OCI-LY7 (cell line): ENCODE measurements at regions not wholly inside any gene's neighbourhood (a gene's known extent, or its start where the extent isn't known, plus 50 kb on each side); places are given as distances from the start of the nearest gene placed in this dataset.

Source experiments
- BruUV-seq: library from RNA; stranded (reverse); fragments of 400-500 nt; replicated peaks from 2 replicates; lab custom pipeline; 2021; lab: Mats Ljungman, UMichigan
- CTCF ChIA-PET: fragments of 300-600 bp; sonication (Branson Sonifier 250); formaldehyde crosslinking; loops from one replicate; lab custom pipeline; 2022; ENCODE audit warnings: antibody characterized with exemption; ENCODE audit not compliant: unreplicated experiment; lab: Charles Lee
- POLR2A ChIA-PET: fragments of 300-600 bp; sonication (Branson Sonifier 250); formaldehyde crosslinking; loops from one replicate; lab custom pipeline; 2022; ENCODE audit warnings: antibody characterized with exemption; lab: Charles Lee
- DNase-seq: peaks from one replicate; pipeline ENCODE4 v3.0.0-alpha.2; 2015; ENCODE audit warnings: low spot score
- H2AFZ ChIP-seq: fragments of 200-600 bp; sonication (generic), shearing (Covaris generic); 2 replicates; pipeline ENCODE4 v1.6.1; 2014; ENCODE audit warnings: mild to moderate bottlenecking, antibody characterized with exemption, low read length, moderate library complexity
- H3K27ac ChIP-seq: fragments of 200-600 bp; sonication (generic); 2 replicates; pipeline ENCODE4 v1.5.1; 2014; ENCODE audit warnings: mixed run types, low read depth, mild to moderate bottlenecking, moderate library complexity, low read length, inconsistent platforms; ENCODE audit not compliant: poor library complexity, severe bottlenecking
- H3K36me3 ChIP-seq: fragments of 200-600 bp; sonication (generic); 2 replicates; pipeline ENCODE4 v1.6.1; 2014; ENCODE audit warnings: mild to moderate bottlenecking, antibody characterized with exemption, low read length, moderate library complexity, mixed read lengths; ENCODE audit not compliant: insufficient read depth
- H3K4me1 ChIP-seq: fragments of 200-600 bp; sonication (generic); 2 replicates; pipeline ENCODE4 v1.5.1; 2014; ENCODE audit warnings: mild to moderate bottlenecking, low read length; ENCODE audit not compliant: insufficient read depth, poor library complexity, severe bottlenecking
- H3K4me2 ChIP-seq: fragments of 200-600 bp; sonication (generic); 2 replicates; pipeline ENCODE4 v1.6.1; 2014; ENCODE audit warnings: mild to moderate bottlenecking, low read length
- H3K4me3 ChIP-seq: fragments of 200-600 bp; sonication (generic); 2 replicates; pipeline ENCODE4 v1.5.1; 2014; ENCODE audit warnings: mild to moderate bottlenecking, low read depth, low read length; ENCODE audit not compliant: poor library complexity, severe bottlenecking
- H3K79me2 ChIP-seq: fragments of 200-600 bp; sonication (generic); 2 replicates; pipeline ENCODE4 v1.6.1; 2016; ENCODE audit warnings: low read depth, mild to moderate bottlenecking, low read length, moderate library complexity, mixed read lengths; ENCODE audit not compliant: insufficient read depth
- H3K9me2 ChIP-seq: fragments of 200-600 bp; sonication (generic); 2 replicates; pipeline ENCODE4 v1.6.1; 2016; ENCODE audit warnings: mild to moderate bottlenecking, low read length, mixed read lengths; ENCODE audit not compliant: insufficient read depth
- H3K9me3 ChIP-seq: fragments of 200-600 bp; sonication (generic); 2 replicates; pipeline ENCODE4 v1.6.1; 2014; ENCODE audit warnings: mild to moderate bottlenecking, mixed run types, low read length, mixed read lengths
- H4K20me1 ChIP-seq: fragments of 200-600 bp; sonication (generic); 2 replicates; pipeline ENCODE4 v1.6.1; 2014; ENCODE audit warnings: mild to moderate bottlenecking, antibody characterized with exemption, low read length, moderate library complexity, mixed read lengths; ENCODE audit not compliant: insufficient read depth
- CTCF ChIP-seq: fragments of 200-600 bp; sonication (generic); conservative IDR thresholded peaks from 2 replicates; pipeline ENCODE4 v1.5.1; 2014; ENCODE audit warnings: mild to moderate bottlenecking, antibody characterized with exemption, low read length, moderate library complexity, mixed read lengths
- EZH2phosphoT487 ChIP-seq: fragments of 200-600 bp; sonication (generic); IDR thresholded peaks from 2 replicates; pipeline ENCODE4 v1.6.1; 2018; ENCODE audit warnings: low read depth, borderline replicate concordance, mild to moderate bottlenecking, mixed run types, antibody characterized with exemption, low read length, moderate library complexity, mixed read lengths
- intact Hi-C: fragments of 100-400 bp; cut with micrococcal nuclease; formaldehyde crosslinking; loops from one replicate; pipeline ENCODE4 v1.10.0; 2022; ENCODE audit not compliant: unreplicated experiment

- Histone ChIP-seq H3K27ac (no peak overlapping the region), H3K9me3 (no peaks in the 10 kb centered on the region), H3K79me2 (no peaks in the 10 kb centered on the region), H3K4me3 (no peak overlapping the region), H2AFZ (no peak overlapping the region), H3K4me1 (no peaks in the 10 kb centered on the region), H3K9me2 (no peaks in the 10 kb centered on the region), H3K4me2 (no peak overlapping the region), H3K36me3 (no peaks in the 10 kb centered on the region), H4K20me1 (no peaks in the 10 kb centered on the region)
- no TSS peak for BruUV-seq
- TF ChIP-seq EZH2phosphoT487 (no peak), CTCF (no peak)
- ChIA-PET CTCF (no interaction called here), POLR2A (interaction anchor here (0.6 kb wide), 1 partner anchor 9 kb away, joined by 3 read pairs; no protein-coding TSS in a partner anchor)
- intact Hi-C loops, result no loop called here
- no peak for DNase-seq
Observed at GRCh38 chr5:51618234-51618633, 235.0 kb downstream of the ISL1 start.

DNA sequence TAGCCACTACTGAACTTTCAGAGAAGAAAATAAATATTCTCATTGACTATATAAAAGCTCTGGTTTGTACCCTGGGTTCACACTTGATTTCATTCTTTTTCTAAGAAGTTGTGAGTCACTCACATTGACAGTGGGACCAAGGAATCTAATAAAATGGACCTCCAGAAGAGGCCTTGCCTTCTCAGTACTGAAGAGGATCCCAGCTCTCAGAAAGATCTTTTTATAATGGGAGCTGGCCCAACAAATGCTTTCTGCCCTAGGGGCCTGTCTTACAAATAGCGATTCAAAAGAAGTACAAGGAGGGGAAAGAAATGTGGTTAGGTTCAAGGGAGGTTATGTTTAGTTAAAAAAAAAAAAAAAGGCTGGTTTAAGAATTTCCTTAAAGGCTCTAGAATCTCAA is 237.9 kb downstream of the ISL1 start:
- Histone ChIP-seq H3K4me1 (no peaks in the 10 kb centered on the region), H3K79me2 (no peaks in the 10 kb centered on the region), H3K27ac (no peak overlapping the region), H3K9me3 (no peaks in the 10 kb centered on the region), H3K4me3 (no peak overlapping the region), H3K4me2 (no peak overlapping the region), H3K9me2 (no peaks in the 10 kb centered on the region), H4K20me1 (no peaks in the 10 kb centered on the region), H2AFZ (no peak overlapping the region), H3K36me3 (no peaks in the 10 kb centered on the region)
- CTCF ChIA-PET, result no interaction called here
- no peak for TF ChIP-seq CTCF
- POLR2A ChIA-PET, result no interaction called here
- no peak for DNase-seq
- BruUV-seq, result no TSS peak
- intact Hi-C loops, result no loop called here

GRCh38 chr5:51622161-51622790 is 239.0 kb downstream of the ISL1 start:
- intact Hi-C loops, result no loop called here
- DNase-seq, result no peak
- H3K9me2 ChIP-seq, result no peaks in the 10 kb centered on the region
- H3K4me3 ChIP-seq, result no peak overlapping the region
- H3K27ac ChIP-seq, result no peak overlapping the region
- H3K36me3 ChIP-seq, result no peaks in the 10 kb centered on the region
- H3K9me3 ChIP-seq, result no peaks in the 10 kb centered on the region
- CTCF ChIA-PET, result no interaction called here
- POLR2A ChIA-PET, result no interaction called here
- BruUV-seq, result no TSS peak
- TF ChIP-seq EZH2phosphoT487 (no peak), CTCF (no peak)
- H4K20me1 ChIP-seq, result no peaks in the 10 kb centered on the region
- H3K79me2 ChIP-seq, result no peaks in the 10 kb centered on the region
- no peak overlapping the region for H3K4me2 ChIP-seq
- H3K4me1 ChIP-seq, result no peaks in the 10 kb centered on the region
- no peak overlapping the region for H2AFZ ChIP-seq
